ENCODE measurements at regions not wholly inside any gene's neighbourhood (a gene's known extent, or its start where the extent isn't known, plus 50 kb on each side); places are given as distances from the start of the nearest gene placed in this dataset.

GRCh38 chr1:216937491-216937890 is 214.3 kb upstream of the ESRRG start:
- peaks cover 0 to 5% of the 10 kb centered on the region in 2 donors for H3K9me3 Mint-ChIP-seq
- H3K4me3 Mint-ChIP-seq: no peak overlapping the region
- H3K27ac Mint-ChIP-seq: no peak overlapping the region
- no peak for ATAC-seq
- H3K27me3 Mint-ChIP-seq: no peaks in the 10 kb centered on the region
- DNase-seq: no peak
- no peaks in the 10 kb centered on the region for H3K4me1 Mint-ChIP-seq

- ATAC-seq (no peak), DNase-seq (no peak)
- Mint-ChIP-seq H3K27ac (no peak overlapping the region), H3K9me3 (peaks cover 0 to 5% of the 10 kb centered on the region in 2 donors), H3K4me3 (no peak overlapping the region), H3K4me1 (no peaks in the 10 kb centered on the region), H3K27me3 (no peaks in the 10 kb centered on the region)
Observed at GRCh38 chr1:216936779-216937178, 213.6 kb upstream of the ESRRG start.

GRCh38 chr1:216935901-216936300 is 212.7 kb upstream of the ESRRG start:
- Mint-ChIP-seq H3K9me3 (peaks cover 0 to 5% of the 10 kb centered on the region in 2 donors), H3K4me3 (no peak overlapping the region), H3K27me3 (no peaks in the 10 kb centered on the region), H3K4me1 (no peaks in the 10 kb centered on the region), H3K27ac (no peak overlapping the region)
- no peak for ATAC-seq
- no peak for DNase-seq

- ATAC-seq: no peak
- DNase-seq: no peak
- no peak overlapping the region for H3K27ac Mint-ChIP-seq
- no peak overlapping the region for H3K4me3 Mint-ChIP-seq
- H3K27me3 Mint-ChIP-seq: no peaks in the 10 kb centered on the region
- no peaks in the 10 kb centered on the region for H3K4me1 Mint-ChIP-seq
- no peaks in the 10 kb centered on the region for H3K9me3 Mint-ChIP-seq
Observed at GRCh38 chr1:216932424-216932823, 209.2 kb upstream of the ESRRG start.

GRCh38 chr1:216929870-216930582 is 206.8 kb upstream of the ESRRG start:
- Mint-ChIP-seq H3K27me3 (no peaks in the 10 kb centered on the region), H3K9me3 (no peaks in the 10 kb centered on the region), H3K4me3 (no peak overlapping the region), H3K27ac (no peak overlapping the region), H3K4me1 (no peaks in the 10 kb centered on the region)
- no peak for DNase-seq
- ATAC-seq: no peak

GRCh38 chr1:216927633-216928032 is 204.4 kb upstream of the ESRRG start:
- Mint-ChIP-seq H3K9me3 (no peaks in the 10 kb centered on the region), H3K4me1 (no peaks in the 10 kb centered on the region), H3K4me3 (no peak overlapping the region), H3K27me3 (no peaks in the 10 kb centered on the region), H3K27ac (no peak overlapping the region)
- ATAC-seq (no peak), DNase-seq (no peak)

GRCh38 chr1:216926720-216927510 is 203.7 kb upstream of the ESRRG start:
- Mint-ChIP-seq H3K4me3 (no peak overlapping the region), H3K27me3 (no peaks in the 10 kb centered on the region), H3K4me1 (no peaks in the 10 kb centered on the region), H3K9me3 (no peaks in the 10 kb centered on the region), H3K27ac (no peak overlapping the region)
- ATAC-seq (no peak), DNase-seq (no peak)

- DNase-seq (no peak), ATAC-seq (no peak)
- H3K27ac Mint-ChIP-seq: peak overlapping the region in 1 of 2 donors; percentile 61
- H3K4me1 Mint-ChIP-seq: no peaks in the 10 kb centered on the region
- H3K9me3 Mint-ChIP-seq: no peaks in the 10 kb centered on the region
- no peaks in the 10 kb centered on the region for H3K27me3 Mint-ChIP-seq
- H3K4me3 Mint-ChIP-seq: no peak overlapping the region
Observed at GRCh38 chr1:216925962-216926625, 202.9 kb upstream of the ESRRG start.

GRCh38 chr1:216924732-216925131 is 201.5 kb upstream of the ESRRG start:
- DNase-seq (no peak), ATAC-seq (no peak)
- no peaks in the 10 kb centered on the region for H3K9me3 Mint-ChIP-seq
- no peak overlapping the region for H3K27ac Mint-ChIP-seq
- H3K27me3 Mint-ChIP-seq: no peaks in the 10 kb centered on the region
- no peak overlapping the region for H3K4me3 Mint-ChIP-seq
- H3K4me1 Mint-ChIP-seq: no peaks in the 10 kb centered on the region

- H3K27me3 Mint-ChIP-seq: no peaks in the 10 kb centered on the region
Observed at GRCh38 chr1:216923601-216924000, 200.4 kb upstream of the ESRRG start.

GRCh38 chr1:216922406-216922805 is 199.2 kb upstream of the ESRRG start:
- Mint-ChIP-seq H3K4me1 (no peaks in the 10 kb centered on the region), H3K27ac (no peak overlapping the region), H3K4me3 (no peak overlapping the region), H3K9me3 (no peaks in the 10 kb centered on the region), H3K27me3 (no peaks in the 10 kb centered on the region)
- no peak for ATAC-seq
- DNase-seq: no peak

More at GRCh38 chr1:216923601-216924000, 200.4 kb upstream of the ESRRG start:
- DNase-seq: no peak
- no peak for ATAC-seq
- Mint-ChIP-seq H3K27ac (no peak overlapping the region), H3K9me3 (no peaks in the 10 kb centered on the region), H3K4me3 (no peak overlapping the region), H3K4me1 (no peaks in the 10 kb centered on the region)

GRCh38 chr1:216921866-216922265 is 198.6 kb upstream of the ESRRG start:
- H3K4me3 Mint-ChIP-seq: no peak overlapping the region
- DNase-seq: no peak
- H3K4me1 Mint-ChIP-seq: no peaks in the 10 kb centered on the region
- H3K27ac Mint-ChIP-seq: no peak overlapping the region
- no peak for ATAC-seq
- H3K9me3 Mint-ChIP-seq: no peaks in the 10 kb centered on the region
- no peaks in the 10 kb centered on the region for H3K27me3 Mint-ChIP-seq

- no peak for ATAC-seq
- Mint-ChIP-seq H3K4me3 (no peak overlapping the region), H3K27me3 (no peaks in the 10 kb centered on the region), H3K27ac (no peak overlapping the region), H3K4me1 (no peaks in the 10 kb centered on the region), H3K9me3 (peaks cover 7 to 10% of the 10 kb centered on the region in 2 donors)
- DNase-seq: no peak
Observed at GRCh38 chr1:216919060-216919970, 196.1 kb upstream of the ESRRG start.

GRCh38 chr1:216916890-216917438 is 193.7 kb upstream of the ESRRG start:
- ATAC-seq (no peak), DNase-seq (no peak)
- no peak overlapping the region for H3K4me3 Mint-ChIP-seq
- H3K27ac Mint-ChIP-seq: no peak overlapping the region
- H3K9me3 Mint-ChIP-seq: peaks cover 7 to 10% of the 10 kb centered on the region in 2 donors
- no peaks in the 10 kb centered on the region for H3K27me3 Mint-ChIP-seq
- H3K4me1 Mint-ChIP-seq: no peaks in the 10 kb centered on the region

- Mint-ChIP-seq H3K27ac (no peak overlapping the region), H3K27me3 (no peaks in the 10 kb centered on the region), H3K9me3 (peaks cover 7 to 18% of the 10 kb centered on the region in 2 donors), H3K4me3 (no peak overlapping the region), H3K4me1 (no peaks in the 10 kb centered on the region)
- DNase-seq (no peak), ATAC-seq (no peak)
Observed at GRCh38 chr1:216914974-216915373, 191.7 kb upstream of the ESRRG start.

Data from stimulated activated naive CD8-positive, alpha-beta T cell treated with anti-CD3 and anti-CD28 coated beads, Interleukin-15, amount 100 ng/mL, for 72 hours (primary cell).